ENCODE measurements at regions not wholly inside any gene's neighbourhood (a gene's known extent, or its start where the extent isn't known, plus 50 kb on each side); places are given as distances from the start of the nearest gene placed in this dataset.

GRCh38 chr6:103409475-103409874 is 1450.2 kb downstream of the HACE1 start:
- TF ChIP-seq, protein P1, sequence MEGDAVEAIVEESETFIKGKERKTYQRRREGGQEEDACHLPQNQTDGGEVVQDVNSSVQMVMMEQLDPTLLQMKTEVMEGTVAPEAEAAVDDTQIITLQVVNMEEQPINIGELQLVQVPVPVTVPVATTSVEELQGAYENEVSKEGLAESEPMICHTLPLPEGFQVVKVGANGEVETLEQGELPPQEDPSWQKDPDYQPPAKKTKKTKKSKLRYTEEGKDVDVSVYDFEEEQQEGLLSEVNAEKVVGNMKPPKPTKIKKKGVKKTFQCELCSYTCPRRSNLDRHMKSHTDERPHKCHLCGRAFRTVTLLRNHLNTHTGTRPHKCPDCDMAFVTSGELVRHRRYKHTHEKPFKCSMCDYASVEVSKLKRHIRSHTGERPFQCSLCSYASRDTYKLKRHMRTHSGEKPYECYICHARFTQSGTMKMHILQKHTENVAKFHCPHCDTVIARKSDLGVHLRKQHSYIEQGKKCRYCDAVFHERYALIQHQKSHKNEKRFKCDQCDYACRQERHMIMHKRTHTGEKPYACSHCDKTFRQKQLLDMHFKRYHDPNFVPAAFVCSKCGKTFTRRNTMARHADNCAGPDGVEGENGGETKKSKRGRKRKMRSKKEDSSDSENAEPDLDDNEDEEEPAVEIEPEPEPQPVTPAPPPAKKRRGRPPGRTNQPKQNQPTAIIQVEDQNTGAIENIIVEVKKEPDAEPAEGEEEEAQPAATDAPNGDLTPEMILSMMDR (IDR thresholded peaks at IDR 0.05; ENCODE audit: control extremely low read depth, extremely low read depth): no peak
- Histone ChIP-seq H3K4me1 (ENCODE audit: control insufficient read depth in 5 of 5, insufficient read depth in 5 of 5, low read length in 5 of 5) (no peaks in the 10 kb centered on the region), H3K9ac (ENCODE audit: insufficient read depth in 1 of 2, low read length in 2 of 2) (no peak overlapping the region), H3K36me3 (ENCODE audit: control insufficient read depth in 4 of 4, insufficient read depth in 4 of 4, low read length in 4 of 4) (no peaks in the 10 kb centered on the region), H3K4me3 (no peak overlapping the region), H3K9me3 (ENCODE audit: control insufficient read depth in 4 of 4, insufficient read depth in 3 of 4, low read length in 3 of 4) (no peaks in the 10 kb centered on the region), H3K27ac (ENCODE audit: low read depth in 1 of 2, low read length in 1 of 2) (no peak overlapping the region), H3K27me3 (ENCODE audit: control insufficient read depth in 3 of 3, insufficient read depth in 3 of 3, low read length in 2 of 3) (no peaks in the 10 kb centered on the region)
- ATAC-seq (ENCODE audit: insufficient read depth, low FRiP score): no peak
- no peak for DNase-seq
- 84% methylated on average over 1 of the region's 1 CpG for WGBS, 2 donors

DNA sequence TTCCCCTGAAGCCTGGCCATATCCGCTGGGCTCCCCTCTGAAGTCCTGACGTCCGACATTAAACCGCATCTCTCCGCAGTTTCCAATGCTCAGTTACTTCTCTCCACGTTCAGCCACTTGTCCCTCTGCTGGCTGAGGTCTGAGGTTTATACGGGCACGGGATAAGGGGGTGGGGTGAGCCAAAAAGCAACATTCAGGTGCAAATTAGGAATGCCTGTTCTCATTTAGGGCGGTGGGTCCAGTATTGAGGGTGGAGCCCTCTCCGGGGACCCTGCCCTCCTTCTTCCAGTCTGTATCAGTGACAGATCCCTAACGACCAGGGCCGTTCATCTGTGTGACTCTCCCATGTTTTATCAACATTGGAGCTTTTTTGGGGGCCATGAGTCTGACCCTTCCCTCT is 1454.4 kb downstream of the HACE1 start:
- Histone ChIP-seq H3K4me1 (ENCODE audit: control insufficient read depth in 5 of 5, insufficient read depth in 5 of 5, low read length in 5 of 5) (no peaks in the 10 kb centered on the region), H3K9ac (ENCODE audit: insufficient read depth in 1 of 2, low read length in 2 of 2) (no peak overlapping the region), H3K4me3 (no peak overlapping the region), H3K36me3 (ENCODE audit: control insufficient read depth in 4 of 4, insufficient read depth in 4 of 4, low read length in 4 of 4) (no peaks in the 10 kb centered on the region), H3K9me3 (ENCODE audit: control insufficient read depth in 4 of 4, insufficient read depth in 3 of 4, low read length in 3 of 4) (peaks cover 0 to 4% (median 0%) of the 10 kb centered on the region in 4 donors), H3K27ac (ENCODE audit: low read depth in 1 of 2, low read length in 1 of 2) (no peak overlapping the region), H3K27me3 (ENCODE audit: control insufficient read depth in 3 of 3, insufficient read depth in 3 of 3, low read length in 2 of 3) (no peaks in the 10 kb centered on the region)
- ATAC-seq (ENCODE audit: insufficient read depth, low FRiP score) (no peak), DNase-seq (no peak)
- whole genome bisulfite sequencing, 2 donors: 70 to 78% methylated on average over 12 of the region's 12 CpGs
- TF ChIP-seq, protein P1 (IDR thresholded peaks at IDR 0.05; ENCODE audit: control extremely low read depth, extremely low read depth): no peak

GRCh38 chr6:103404799-103405198 is 1454.9 kb downstream of the HACE1 start:
- 90 to 92% methylated on average over 8 of the region's 8 CpGs for WGBS, 2 donors
- no peak overlapping the region for H3K9ac ChIP-seq (ENCODE audit: insufficient read depth in 1 of 2, low read length in 2 of 2)

More at GRCh38 chr6:103404799-103405198, 1454.9 kb downstream of the HACE1 start:
- no peaks in the 10 kb centered on the region for H3K27me3 ChIP-seq (ENCODE audit: control insufficient read depth in 3 of 3, insufficient read depth in 3 of 3, low read length in 2 of 3)
- no peaks in the 10 kb centered on the region for H3K4me1 ChIP-seq (ENCODE audit: control insufficient read depth in 5 of 5, insufficient read depth in 5 of 5, low read length in 5 of 5)
- H3K9me3 ChIP-seq (ENCODE audit: control insufficient read depth in 4 of 4, insufficient read depth in 3 of 4, low read length in 3 of 4): peaks cover 0 to 4% (median 0%) of the 10 kb centered on the region in 4 donors
- TF ChIP-seq, protein P1 (IDR thresholded peaks at IDR 0.05; ENCODE audit: control extremely low read depth, extremely low read depth): no peak
- DNase-seq: no peak
- ATAC-seq (ENCODE audit: insufficient read depth, low FRiP score): no peak
- no peak overlapping the region for H3K27ac ChIP-seq (ENCODE audit: low read depth in 1 of 2, low read length in 1 of 2)
- no peak overlapping the region for H3K4me3 ChIP-seq
- no peaks in the 10 kb centered on the region for H3K36me3 ChIP-seq (ENCODE audit: control insufficient read depth in 4 of 4, insufficient read depth in 4 of 4, low read length in 4 of 4)
